A673 (cell line): ENCODE measurements at regions not wholly inside any gene's neighbourhood (a gene's known extent, or its start where the extent isn't known, plus 50 kb on each side); places are given as distances from the start of the nearest gene placed in this dataset.

ENCODE experiments used
- BruUV-seq: library from RNA; stranded (reverse); fragments of 400-500 nt; replicated peaks from 2 replicates; lab custom pipeline; 2021; lab: Mats Ljungman, UMichigan
- CTCF ChIA-PET: fragments of 300-600 bp; sonication (Branson Sonifier 250); formaldehyde crosslinking; loops from one replicate; lab custom pipeline; 2022; ENCODE audit warnings: antibody characterized with exemption; lab: Charles Lee
- POLR2A ChIA-PET: fragments of 300-600 bp; sonication (Branson Sonifier 250); formaldehyde crosslinking; loops from one replicate; lab custom pipeline; 2022; ENCODE audit warnings: antibody characterized with exemption; ENCODE audit not compliant: low non-redundant PET; lab: Charles Lee
- DNase-seq: peaks from one replicate; pipeline ENCODE4 v3.0.0-alpha.2; 2015; ENCODE audit warnings: low spot score
- H3K27ac ChIP-seq: fragments of 200-600 bp; sonication (generic); 2 replicates; pipeline ENCODE4 v1.5.1; 2016; ENCODE audit warnings: mixed run types, low read depth, mild to moderate bottlenecking, mixed read lengths, antibody characterized with exemption, low read length; ENCODE audit not compliant: poor library complexity, severe bottlenecking
- H3K27me3 ChIP-seq: fragments of 200-600 bp; sonication (generic); replicated peaks from 2 replicates; pipeline ENCODE4 v1.6.1; 2017; ENCODE audit warnings: mixed run types, low read depth, mild to moderate bottlenecking, mixed read lengths, antibody characterized with exemption, low read length; ENCODE audit not compliant: insufficient read depth, poor library complexity
- H3K36me3 ChIP-seq: fragments of 200-600 bp; sonication (generic); 2 replicates; pipeline ENCODE4 v1.6.1; 2016; ENCODE audit warnings: mixed run types, mild to moderate bottlenecking, mixed read lengths, antibody characterized with exemption, low read length; ENCODE audit not compliant: insufficient read depth, poor library complexity, severe bottlenecking
- H3K4me1 ChIP-seq: fragments of 200-600 bp; sonication (generic); 2 replicates; pipeline ENCODE4 v1.6.1; 2017; ENCODE audit warnings: mixed run types, mild to moderate bottlenecking, mixed read lengths, antibody characterized with exemption, low read length; ENCODE audit not compliant: insufficient read depth, poor library complexity, severe bottlenecking
- H3K4me3 ChIP-seq: fragments of 200-600 bp; sonication (generic); 2 replicates; pipeline ENCODE4 v1.5.1; 2016; ENCODE audit warnings: low read depth, mixed run types, mild to moderate bottlenecking, mixed read lengths, low read length; ENCODE audit not compliant: poor library complexity, severe bottlenecking
- H3K9me3 ChIP-seq: fragments of 200-600 bp; sonication (generic); 2 replicates; pipeline ENCODE4 v1.6.1; 2016; ENCODE audit warnings: mixed run types, low read depth, mild to moderate bottlenecking, mixed read lengths, antibody characterized with exemption, low read length; ENCODE audit not compliant: poor library complexity, severe bottlenecking
- CTCF ChIP-seq: fragments of 300-800, 200-600 bp; sonication (generic); conservative IDR thresholded peaks from 2 replicates; pipeline ENCODE4 v1.5.1; 2017; ENCODE audit warnings: low read depth, mild to moderate bottlenecking, antibody characterized with exemption, low read length, moderate library complexity, mixed read lengths
- EZH2 ChIP-seq: fragments of 200-600 bp; sonication (generic); IDR thresholded peaks from 2 replicates; pipeline ENCODE4 v1.6.1; 2017; ENCODE audit warnings: borderline replicate concordance, low read depth, mild to moderate bottlenecking, mixed read lengths, antibody characterized with exemption, low read length; ENCODE audit not compliant: poor library complexity, severe bottlenecking
- intact Hi-C: fragments of 100-400 bp; cut with micrococcal nuclease; formaldehyde crosslinking; loops from one replicate; pipeline ENCODE4 v1.10.0; 2022; ENCODE audit not compliant: unreplicated experiment

- CTCF ChIA-PET = no interaction called here
- POLR2A ChIA-PET = no interaction called here
Observed at GRCh38 chr5:93117751-93118531, 463.1 kb downstream of the NR2F1-AS1 start.

DNA sequence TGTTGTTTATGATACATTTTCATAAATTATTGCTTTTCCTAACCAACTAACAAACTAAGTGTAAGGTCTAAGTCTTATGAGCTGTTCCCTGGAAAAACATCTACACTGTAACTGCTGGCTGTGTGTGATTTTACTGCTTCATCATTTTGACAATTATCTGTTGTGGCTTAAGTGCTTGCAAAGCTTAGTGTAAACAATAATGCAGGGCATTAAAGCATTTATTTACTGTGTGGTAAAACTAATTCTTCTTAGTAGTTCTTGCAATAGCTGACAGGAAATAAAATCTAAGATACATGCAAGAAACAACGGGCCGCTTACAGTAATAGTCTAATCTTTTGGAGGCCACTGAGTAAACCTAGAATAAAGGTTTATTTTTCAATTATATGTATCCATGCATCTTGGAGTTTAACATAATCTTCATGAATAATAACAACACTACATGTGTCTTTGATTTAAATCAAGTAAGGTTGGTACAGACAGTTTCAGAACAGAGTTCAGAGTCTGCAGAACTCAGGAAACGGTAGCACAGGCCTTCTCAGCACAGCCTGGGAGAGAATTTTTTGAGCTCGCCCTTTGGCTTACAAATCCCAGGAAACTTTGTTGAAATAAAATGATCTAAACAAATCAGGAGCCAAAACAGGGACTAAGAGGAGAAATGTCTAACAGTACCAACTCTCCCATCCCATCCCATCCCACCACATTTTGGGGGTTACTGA lies 473.1 kb downstream of the NR2F1-AS1 start:
- TF ChIP-seq EZH2 (no peak), CTCF (no peak)
- no peak overlapping the region for H3K27ac ChIP-seq
- no peaks in the 10 kb centered on the region for H3K36me3 ChIP-seq
- H3K9me3 ChIP-seq = no peaks in the 10 kb centered on the region
- intact Hi-C loops = no loop called here
- no peaks in the 10 kb centered on the region for H3K4me1 ChIP-seq
- no peaks in the 10 kb centered on the region for H3K27me3 ChIP-seq
- no peak overlapping the region for H3K4me3 ChIP-seq
- ChIA-PET CTCF (no interaction called here), POLR2A (interaction anchor here (0.5 kb wide), 1 partner anchor 1680 kb away, joined by 4 read pairs; no protein-coding TSS in a partner anchor)
- DNase-seq = no peak
- BruUV-seq = no TSS peak

More at GRCh38 chr5:93117751-93118531, 463.1 kb downstream of the NR2F1-AS1 start:
- no peaks in the 10 kb centered on the region for H3K27me3 ChIP-seq
- H3K36me3 ChIP-seq = no peaks in the 10 kb centered on the region
- H3K4me1 ChIP-seq = no peaks in the 10 kb centered on the region
- no peaks in the 10 kb centered on the region for H3K9me3 ChIP-seq
- intact Hi-C loops = no loop called here
- no peak for DNase-seq
- no peak overlapping the region for H3K4me3 ChIP-seq
- no peak overlapping the region for H3K27ac ChIP-seq
- no TSS peak for BruUV-seq
- TF ChIP-seq CTCF (no peak), EZH2 (no peak)

GRCh38 chr5:93107141-93107540 lies 473.9 kb downstream of the NR2F1-AS1 start:
- Histone ChIP-seq H3K4me1 (no peaks in the 10 kb centered on the region), H3K4me3 (no peak overlapping the region), H3K36me3 (no peaks in the 10 kb centered on the region), H3K9me3 (no peaks in the 10 kb centered on the region), H3K27me3 (no peaks in the 10 kb centered on the region), H3K27ac (no peak overlapping the region)
- TF ChIP-seq CTCF (no peak), EZH2 (no peak)
- CTCF ChIA-PET = no interaction called here
- no peak for DNase-seq
- POLR2A ChIA-PET = no interaction called here
- intact Hi-C loops = no loop called here
- no TSS peak for BruUV-seq
